Renal cortex interstitium (tissue), 11 donors: ENCODE measurements at regions not wholly inside any gene's neighbourhood (a gene's known extent, or its start where the extent isn't known, plus 50 kb on each side); places are given as distances from the start of the nearest gene placed in this dataset.
"Not testable (repeated sequence)": the region's sequence is repeated elsewhere in the genome, so short reads cannot be mapped to it uniquely, and the experiment has no call there.

ENCODE experiments used
- DNase-seq, 11 donors: peaks; one replicate each; pipeline ENCODE4 v3.0.0-alpha.2; 2013; ENCODE audit warnings: low read depth in 9 of 11, low spot score in 4 of 11; ENCODE audit errors: extremely low read depth in 1 of 11

- peak in 4 of 11 donors; percentile 7 to 45 (median 25) for DNase-seq
Measured at GRCh38 chr13:80881034-80881433, 540.1 kb upstream of the SPRY2 start.

DNA sequence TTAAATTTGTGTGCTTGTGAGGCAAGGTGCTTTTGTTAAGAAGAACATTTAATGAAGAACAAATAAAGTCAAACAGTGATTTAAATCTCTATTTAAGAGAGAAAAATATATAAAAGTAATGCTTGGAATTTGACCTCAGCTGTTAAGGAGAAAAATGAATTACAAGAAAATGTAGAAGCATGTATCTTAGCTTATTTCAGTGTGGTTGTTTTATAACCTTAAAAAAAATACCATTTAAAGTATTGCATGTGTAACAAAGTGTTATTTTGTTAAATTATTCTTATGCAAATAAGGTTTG lies 537.0 kb upstream of the SPRY2 start:
- no peak for DNase-seq

GRCh38 chr13:80877209-80877943 lies 536.5 kb upstream of the SPRY2 start:
- DNase-seq, result no peak

DNA sequence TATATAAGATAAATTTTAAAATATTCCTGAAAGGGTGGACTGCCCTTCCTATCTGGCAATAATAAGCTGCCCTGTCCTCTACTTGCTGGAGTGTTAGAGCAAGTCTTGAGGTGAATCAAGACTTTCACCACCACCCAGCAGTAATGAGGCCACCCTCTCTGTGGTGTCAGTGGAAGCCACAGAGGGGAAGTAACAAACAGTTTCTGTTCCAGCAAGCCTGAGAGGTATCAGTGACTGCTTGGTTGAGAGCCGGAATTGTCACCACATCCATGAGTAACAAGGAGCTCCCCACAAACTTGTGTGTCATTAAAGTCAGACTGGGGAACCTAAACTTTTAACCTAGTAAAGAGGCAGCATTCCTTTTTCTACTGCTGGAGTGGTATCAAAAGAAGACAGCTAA lies 532.7 kb upstream of the SPRY2 start:
- no peak for DNase-seq

DNA sequence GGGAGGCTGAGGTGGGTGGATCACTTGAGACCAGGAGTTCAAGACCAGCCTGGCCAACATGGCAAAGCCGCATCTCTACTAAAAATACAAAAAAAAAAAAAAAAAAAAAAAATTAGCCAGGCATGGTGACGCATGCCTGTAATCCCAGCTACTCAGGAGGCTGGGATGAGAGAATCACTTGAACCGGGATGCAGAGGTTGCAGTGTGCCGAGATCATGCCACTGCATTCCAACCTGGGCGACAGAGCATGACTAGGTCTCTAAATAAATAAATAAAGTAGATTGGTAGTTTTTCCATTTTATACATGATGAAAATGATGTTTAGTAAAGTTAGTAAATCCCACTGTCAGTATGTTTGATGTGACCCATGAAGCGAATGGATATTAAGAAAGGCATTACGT lies 531.0 kb upstream of the SPRY2 start:
- DNase-seq, result not testable (repeated sequence)

- DNase-seq, result no peak
Measured at GRCh38 chr13:80871481-80871880, 530.6 kb upstream of the SPRY2 start.

GRCh38 chr13:80870186-80870585 lies 529.3 kb upstream of the SPRY2 start:
- no peak for DNase-seq

DNA sequence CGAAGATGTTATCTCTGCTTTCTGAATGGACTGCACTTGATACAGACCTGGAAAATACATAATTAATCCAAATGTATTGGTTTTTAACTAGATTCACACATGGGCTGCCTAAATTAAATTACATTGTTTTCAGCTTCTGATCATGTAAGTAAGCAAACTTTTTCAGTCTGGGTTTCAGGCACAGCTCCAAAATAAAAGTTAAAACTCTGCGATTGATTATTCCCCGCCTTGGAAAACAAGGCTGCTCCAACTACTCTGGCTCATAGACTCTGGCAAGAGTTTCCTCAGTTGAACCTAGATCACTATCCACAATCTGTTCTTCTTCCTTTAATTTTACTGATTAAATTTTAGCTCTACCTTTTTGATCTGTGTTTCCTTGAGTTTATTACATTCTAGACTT lies 526.0 kb upstream of the SPRY2 start:
- no peak for DNase-seq

DNA sequence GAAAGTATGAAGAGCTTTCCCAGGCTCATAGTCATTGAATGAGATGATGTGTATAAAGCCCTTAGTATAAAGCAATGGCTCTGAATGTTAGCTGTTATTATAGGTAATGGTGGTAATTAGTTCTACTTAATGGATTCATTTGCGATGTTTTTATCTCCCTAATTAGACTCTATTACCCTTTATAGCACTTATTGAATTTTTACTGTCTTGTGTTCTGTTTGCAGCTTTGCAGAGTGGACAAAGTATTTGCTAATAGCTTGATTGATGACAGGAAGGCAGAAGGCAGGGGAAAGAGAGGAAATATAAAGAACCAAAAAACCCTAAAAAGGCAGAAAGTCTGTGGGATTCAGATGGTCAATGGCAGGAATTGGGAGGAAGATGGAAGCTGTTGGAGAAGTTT lies 524.4 kb upstream of the SPRY2 start:
- DNase-seq, result no peak

DNA sequence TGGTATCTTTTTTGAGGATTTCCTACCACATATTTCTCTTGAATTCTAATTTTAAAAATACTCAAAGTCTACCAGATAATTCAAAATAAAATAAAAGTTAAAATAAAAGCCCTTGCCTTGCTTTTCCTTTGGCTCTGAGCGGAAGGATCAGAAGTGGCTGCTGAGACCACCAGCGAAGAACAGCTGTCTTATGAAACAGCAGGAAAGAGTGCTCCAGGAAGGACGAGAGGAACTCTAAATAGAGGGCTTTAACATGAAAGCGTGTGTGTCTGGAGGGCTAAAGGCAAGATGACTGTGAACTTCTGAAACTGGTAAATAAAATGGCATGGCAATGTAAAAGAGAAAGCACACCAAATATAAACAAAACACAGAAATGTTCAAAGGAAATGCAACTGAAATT lies 521.5 kb upstream of the SPRY2 start:
- DNase-seq, result no peak

GRCh38 chr13:80860845-80861244 lies 519.9 kb upstream of the SPRY2 start:
- no peak for DNase-seq

DNA sequence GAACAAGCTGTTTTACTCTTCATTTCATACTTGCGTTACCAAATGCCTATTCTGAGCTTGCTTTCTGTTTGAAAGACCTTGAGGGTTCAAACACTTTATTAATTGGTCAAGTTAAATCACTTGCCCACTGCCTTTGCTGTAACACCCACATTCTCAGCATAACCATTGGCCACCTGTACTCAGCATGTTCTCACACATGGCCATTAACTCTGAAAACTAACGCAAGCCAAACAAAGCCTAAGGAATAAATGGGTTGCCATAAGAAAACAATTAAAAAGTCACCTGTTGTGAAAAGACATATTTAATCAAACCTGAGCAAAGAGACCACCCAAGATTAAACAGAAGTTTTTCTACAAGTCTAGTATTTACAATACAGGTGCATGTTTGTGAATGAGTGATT lies 517.2 kb upstream of the SPRY2 start:
- no peak for DNase-seq

DNA sequence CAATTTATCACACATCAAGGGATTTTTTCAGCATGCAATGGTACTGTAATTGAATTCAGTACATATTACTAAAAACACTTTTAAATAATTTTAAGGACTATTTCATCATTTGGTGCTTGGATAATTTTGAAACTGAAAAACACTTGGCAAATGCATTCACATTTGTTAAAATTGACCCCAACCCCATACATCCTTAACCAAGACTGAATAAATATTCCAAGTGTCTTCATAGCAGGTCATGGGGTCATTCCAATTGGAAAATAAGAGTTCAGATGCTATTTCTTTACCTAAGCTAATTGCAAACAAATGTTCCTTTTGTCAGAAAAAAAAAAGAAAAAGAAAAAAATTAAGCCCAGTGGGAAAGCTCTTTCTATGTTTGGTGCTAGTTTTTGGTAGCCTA lies 516.4 kb upstream of the SPRY2 start:
- no peak for DNase-seq

- no peak for DNase-seq
Measured at GRCh38 chr13:80850771-80851170, 509.8 kb upstream of the SPRY2 start.

- DNase-seq, result no peak
Measured at GRCh38 chr13:80844164-80844563, 503.2 kb upstream of the SPRY2 start.

- no peak for DNase-seq
Measured at GRCh38 chr13:80841414-80841813, 500.5 kb upstream of the SPRY2 start.

- DNase-seq, result no peak
Measured at GRCh38 chr13:80840316-80840976, 499.5 kb upstream of the SPRY2 start.

DNA sequence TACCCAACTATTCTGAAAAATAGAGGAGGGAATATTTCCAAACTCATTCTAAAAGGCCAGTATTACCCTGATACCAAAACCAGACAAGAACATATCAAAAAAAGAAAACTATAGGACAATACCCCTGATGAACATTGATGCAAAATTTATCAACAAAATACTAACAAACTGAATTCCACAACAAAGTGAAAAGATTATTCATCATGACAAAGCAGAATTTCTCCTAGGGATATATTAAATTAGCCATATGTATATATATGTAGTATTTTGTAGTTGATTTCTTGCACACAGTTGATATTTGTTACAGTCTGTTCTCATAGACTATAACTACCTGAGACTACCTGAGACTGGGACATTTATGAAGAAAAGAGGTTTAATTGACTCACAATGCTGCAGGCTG lies 495.0 kb upstream of the SPRY2 start:
- no peak for DNase-seq

GRCh38 chr13:80830431-80830830 lies 489.5 kb upstream of the SPRY2 start:
- DNase-seq, result no peak

DNA sequence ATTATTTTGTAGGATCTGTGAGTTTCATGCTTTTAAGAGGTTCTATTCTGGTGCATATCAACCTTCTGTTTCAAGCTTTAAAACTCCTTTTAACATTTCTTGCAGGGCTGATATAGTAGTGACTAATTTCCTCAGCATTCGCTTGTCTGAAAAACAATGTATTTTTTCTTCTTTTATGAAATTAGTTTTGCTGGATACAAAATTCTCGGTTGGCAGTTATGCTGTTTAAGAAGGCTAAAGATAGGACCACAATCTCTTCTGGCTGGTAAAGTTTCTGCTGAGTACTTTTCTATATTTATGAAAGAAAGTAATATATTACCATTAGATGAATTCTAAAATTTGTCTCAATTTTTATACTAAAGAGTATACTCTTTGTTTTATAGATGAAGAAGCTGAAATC lies 487.8 kb upstream of the SPRY2 start:
- DNase-seq, result no peak

- DNase-seq, result no peak
Measured at GRCh38 chr13:80825276-80825675, 484.4 kb upstream of the SPRY2 start.
